HEK293T (cell line): ENCODE measurements at regions not wholly inside any gene's neighbourhood (a gene's known extent, or its start where the extent isn't known, plus 50 kb on each side); places are given as distances from the start of the nearest gene placed in this dataset.

Source experiments
- CTCF ChIA-PET: fragments of 350-600 bp; formaldehyde crosslinking; extraction: SDS; loops from one replicate; lab custom pipeline; 2021; ENCODE audit warnings: antibody characterized with exemption, inconsistent platforms; lab: Yijun Ruan, JAX
- POLR2A ChIA-PET: fragments of 350-600 bp; formaldehyde crosslinking; extraction: SDS; loops from one replicate; lab custom pipeline; 2020; ENCODE audit warnings: antibody characterized with exemption, inconsistent platforms; lab: Yijun Ruan, JAX
- DNase-seq: peaks from one replicate; pipeline ENCODE4 v3.0.0; 2012; ENCODE audit warnings: mixed read lengths; ENCODE audit errors: extremely low spot score
- ARNT ChIP-seq: fragments of 450-650 bp; IDR thresholded peaks from 2 replicates; pipeline ENCODE4 v1.6.1; 2017; ENCODE audit warnings: mild to moderate bottlenecking
- BHLHE40 ChIP-seq: fragments of 450-650 bp; IDR thresholded peaks from 2 replicates; pipeline ENCODE4 v1.6.1; 2016; ENCODE audit warnings: mild to moderate bottlenecking, moderate library complexity, borderline replicate concordance
- CTBP1 ChIP-seq: fragments of 450-650 bp; IDR thresholded peaks from 2 replicates; pipeline ENCODE4 v1.6.1; 2016; ENCODE audit warnings: borderline replicate concordance
- ELF4 ChIP-seq: fragments of 450-650 bp; IDR thresholded peaks from 2 replicates; pipeline ENCODE4 v1.6.1; 2017; ENCODE audit warnings: antibody characterized with exemption
- FOXA1 ChIP-seq: fragments of 450-650 bp; IDR thresholded peaks from 2 replicates; pipeline ENCODE4 v1.6.1; 2016; ENCODE audit warnings: mild to moderate bottlenecking
- FOXK2 ChIP-seq: fragments of 450-650 bp; IDR thresholded peaks from 2 replicates; pipeline ENCODE4 v1.6.1; 2016; ENCODE audit warnings: mild to moderate bottlenecking
- FOXM1 ChIP-seq: fragments of 450-650 bp; IDR thresholded peaks from 2 replicates; pipeline ENCODE4 v1.6.1; 2017; ENCODE audit warnings: mild to moderate bottlenecking, borderline replicate concordance
- HDGF ChIP-seq: fragments of 450-650 bp; IDR thresholded peaks from 2 replicates; pipeline ENCODE4 v1.6.1; 2017; ENCODE audit warnings: antibody characterized with exemption, borderline replicate concordance
- L3MBTL2 ChIP-seq: fragments of 450-650 bp; conservative IDR thresholded peaks from 2 replicates; pipeline ENCODE4 v1.6.1; 2016; ENCODE audit warnings: mild to moderate bottlenecking
- LEF1 ChIP-seq: fragments of 450-650 bp; IDR thresholded peaks from 2 replicates; pipeline ENCODE4 v1.6.1; 2017; ENCODE audit warnings: mild to moderate bottlenecking, borderline replicate concordance
- NFRKB ChIP-seq: fragments of 450-650 bp; IDR thresholded peaks from 2 replicates; pipeline ENCODE4 v1.6.1; 2016; ENCODE audit warnings: mild to moderate bottlenecking, moderate library complexity
- SP1 ChIP-seq: fragments of 450-650 bp; IDR thresholded peaks from 2 replicates; pipeline ENCODE4 v1.6.1; 2017
- SUZ12 ChIP-seq: fragments of 450-650 bp; IDR thresholded peaks from 2 replicates; pipeline ENCODE4 v1.6.1; 2016; ENCODE audit warnings: mild to moderate bottlenecking
- TARDBP ChIP-seq: fragments of 450-650 bp; IDR thresholded peaks from 2 replicates; pipeline ENCODE4 v1.6.1; 2016
- ZNF384 ChIP-seq: fragments of 450-650 bp; IDR thresholded peaks from 2 replicates; pipeline ENCODE4 v1.6.1; 2016
- TF ChIP-seq, protein P1 (sequence below): fragments of 450-650 bp; IDR thresholded peaks from 2 replicates; pipeline ENCODE4 v1.6.1; 2016

DNA sequence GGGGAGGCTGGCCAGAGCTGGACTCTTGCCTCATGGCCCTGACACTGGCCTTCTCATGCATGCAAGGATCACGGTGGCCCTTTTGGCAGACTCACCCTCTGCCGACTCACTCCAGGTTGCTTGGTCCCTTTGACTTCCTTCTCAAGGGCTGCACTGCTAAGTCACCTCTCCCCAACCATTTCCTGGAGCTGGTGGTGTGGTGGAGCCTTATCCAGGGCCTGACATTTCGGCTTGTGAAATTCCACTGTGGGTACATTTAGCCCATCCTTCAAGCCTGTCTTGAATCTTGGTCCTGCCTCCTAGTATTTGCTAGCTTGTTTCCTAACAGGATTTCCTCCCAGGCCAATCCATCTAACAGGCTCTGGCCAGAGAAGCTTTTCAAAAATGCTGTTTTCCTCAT is 52.6 kb upstream of the JUN start:
- POLR2A ChIA-PET: no interaction called here
- TF ChIP-seq CTBP1: no peak
- no peak for TF ChIP-seq HDGF
- no peak for TF ChIP-seq FOXM1
- TF ChIP-seq ARNT: no peak
- TF ChIP-seq FOXK2: no peak
- TF ChIP-seq SUZ12: no peak
- TF ChIP-seq TARDBP: no peak
- TF ChIP-seq, protein P1, sequence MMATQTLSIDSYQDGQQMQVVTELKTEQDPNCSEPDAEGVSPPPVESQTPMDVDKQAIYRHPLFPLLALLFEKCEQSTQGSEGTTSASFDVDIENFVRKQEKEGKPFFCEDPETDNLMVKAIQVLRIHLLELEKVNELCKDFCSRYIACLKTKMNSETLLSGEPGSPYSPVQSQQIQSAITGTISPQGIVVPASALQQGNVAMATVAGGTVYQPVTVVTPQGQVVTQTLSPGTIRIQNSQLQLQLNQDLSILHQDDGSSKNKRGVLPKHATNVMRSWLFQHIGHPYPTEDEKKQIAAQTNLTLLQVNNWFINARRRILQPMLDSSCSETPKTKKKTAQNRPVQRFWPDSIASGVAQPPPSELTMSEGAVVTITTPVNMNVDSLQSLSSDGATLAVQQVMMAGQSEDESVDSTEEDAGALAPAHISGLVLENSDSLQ: no peak
- no peak for TF ChIP-seq LEF1
- TF ChIP-seq FOXA1: no peak
- no peak for TF ChIP-seq ELF4
- TF ChIP-seq ZNF384: no peak
- TF ChIP-seq NFRKB: no peak
- TF ChIP-seq L3MBTL2: no peak
- DNase-seq: no peak
- CTCF ChIA-PET: no interaction called here

DNA sequence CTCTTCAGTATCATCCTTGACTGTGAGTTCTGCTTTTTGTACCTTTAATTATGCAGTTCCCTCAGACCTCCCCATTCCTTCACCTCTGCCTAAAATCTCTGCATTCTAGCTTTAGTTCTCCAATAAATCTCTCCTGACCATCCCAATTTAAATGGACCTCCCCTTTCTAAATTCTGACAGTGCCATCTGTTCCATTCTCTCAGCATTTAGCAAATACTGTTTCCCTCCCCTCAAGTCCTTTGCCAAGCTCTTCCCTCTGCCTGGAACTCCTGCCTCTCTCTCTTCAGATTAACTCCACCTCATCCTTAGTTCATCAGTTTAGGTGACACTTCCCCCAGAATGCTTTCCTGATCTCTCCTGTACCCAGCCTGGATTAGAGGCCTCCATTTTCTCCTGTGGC is 54.0 kb upstream of the JUN start:
- TF ChIP-seq NFRKB (no peak), SUZ12 (no peak), SP1 (no peak), FOXM1 (no peak), ZNF384 (no peak), TARDBP (no peak), L3MBTL2 (no peak), HDGF (no peak), FOXA1 (no peak), BHLHE40 (no peak), ELF4 (no peak), ARNT (no peak), FOXK2 (no peak), CTBP1 (no peak)
- POLR2A ChIA-PET: interaction anchor here (1.5 kb wide), 1 partner anchor 54 kb away, joined by 5 read pairs; the partner anchor contains the start of gene JUN
- DNase-seq: no peak
- CTCF ChIA-PET: no interaction called here

DNA sequence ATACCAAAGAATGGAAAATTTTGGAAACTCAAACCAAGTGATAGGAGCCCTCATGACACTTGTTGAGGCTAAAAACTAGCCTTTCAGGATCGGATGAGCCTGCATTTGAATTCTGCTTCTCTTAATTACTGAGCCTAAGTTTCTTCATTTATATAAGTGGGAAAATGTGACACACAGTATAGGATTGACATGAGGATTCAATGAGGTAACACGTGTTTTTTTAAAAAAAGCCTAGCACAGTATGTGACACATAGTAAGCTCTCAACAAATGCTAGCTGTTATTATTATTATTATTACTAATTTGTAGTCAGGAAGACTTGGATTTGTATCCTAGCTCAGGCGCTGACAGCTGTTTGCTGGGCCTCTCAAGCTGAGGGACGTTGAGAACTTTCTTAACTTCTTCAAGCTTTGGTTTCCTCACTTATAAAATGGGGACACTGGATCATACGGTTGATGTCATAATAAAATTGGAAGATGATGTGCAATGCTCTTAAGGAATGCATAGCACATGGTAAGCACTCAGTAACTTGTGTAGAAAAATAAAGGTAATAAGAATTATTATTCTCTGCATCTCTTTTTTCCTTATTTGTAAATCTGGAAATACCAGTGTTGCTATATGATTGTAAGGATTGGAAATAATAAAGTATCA is 55.4 kb upstream of the JUN start:
- no peak for DNase-seq
- CTCF ChIA-PET: no interaction called here
- POLR2A ChIA-PET: interaction anchor here (1.5 kb wide), 1 partner anchor 55 kb away, joined by 5 read pairs; the partner anchor contains the start of gene JUN
- TF ChIP-seq, protein P1: no peak
- TF ChIP-seq LEF1 (no peak), FOXA1 (no peak), ARNT (no peak), SUZ12 (no peak), ELF4 (no peak), HDGF (no peak), SP1 (no peak), NFRKB (no peak), FOXM1 (no peak), TARDBP (no peak), CTBP1 (no peak), BHLHE40 (no peak), ZNF384 (no peak)

DNA sequence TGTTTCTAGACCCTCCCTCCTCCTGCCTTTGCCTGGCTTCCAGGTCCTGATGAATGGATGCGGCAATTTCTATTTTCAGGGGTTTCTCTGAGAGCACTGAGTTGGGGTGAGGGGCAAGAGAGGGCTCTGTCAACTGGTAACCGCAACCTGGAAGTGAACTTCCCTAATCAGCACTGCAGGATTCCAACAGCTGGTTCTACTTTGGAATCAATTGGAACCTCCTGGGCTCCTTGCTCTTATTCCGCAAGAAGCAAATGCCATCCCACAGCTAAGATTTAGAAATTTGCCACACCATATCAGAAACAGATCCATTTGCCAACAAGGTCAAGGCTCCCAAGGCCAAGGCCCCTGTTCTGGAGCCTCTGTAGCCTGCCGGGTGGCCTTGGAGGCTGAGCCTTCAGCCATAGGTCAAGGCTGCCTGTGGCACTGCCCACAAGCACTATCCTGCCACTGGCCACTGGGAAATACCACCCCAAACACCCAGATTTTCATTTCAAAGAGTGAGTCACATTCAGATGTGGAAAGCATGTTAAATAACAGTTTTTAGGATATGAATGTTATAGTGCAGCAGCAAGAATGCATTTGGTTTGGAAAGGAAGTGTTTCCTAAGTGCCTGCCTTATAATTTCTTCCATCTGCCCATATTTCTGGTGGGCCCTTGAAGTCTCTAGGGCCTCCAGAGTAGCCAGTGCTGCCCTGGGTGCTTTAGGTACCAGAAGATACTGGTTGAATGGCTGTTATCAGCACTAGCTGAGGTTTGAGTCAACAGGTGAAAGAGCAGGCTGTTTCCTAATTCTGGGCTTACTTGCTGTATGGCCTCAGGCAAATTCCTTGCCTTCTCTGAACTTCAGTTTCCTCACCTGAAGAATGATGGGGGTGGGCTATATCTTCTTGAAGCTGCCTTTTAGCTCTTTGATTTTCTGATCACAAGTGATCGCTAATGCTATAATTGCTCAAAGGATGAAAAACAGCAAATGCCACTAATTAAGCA is 56.3 kb upstream of the JUN start:
- DNase-seq: no peak
- CTCF ChIA-PET: no interaction called here
- TF ChIP-seq SUZ12 (no peak), CTBP1 (no peak), SP1 (no peak), NFRKB (no peak), ARNT (no peak), ELF4 (no peak), TARDBP (no peak), FOXA1 (no peak), FOXM1 (no peak), FOXK2 (no peak), HDGF (no peak), LEF1 (no peak)
- TF ChIP-seq, protein P1: no peak
- POLR2A ChIA-PET: no interaction called here

DNA sequence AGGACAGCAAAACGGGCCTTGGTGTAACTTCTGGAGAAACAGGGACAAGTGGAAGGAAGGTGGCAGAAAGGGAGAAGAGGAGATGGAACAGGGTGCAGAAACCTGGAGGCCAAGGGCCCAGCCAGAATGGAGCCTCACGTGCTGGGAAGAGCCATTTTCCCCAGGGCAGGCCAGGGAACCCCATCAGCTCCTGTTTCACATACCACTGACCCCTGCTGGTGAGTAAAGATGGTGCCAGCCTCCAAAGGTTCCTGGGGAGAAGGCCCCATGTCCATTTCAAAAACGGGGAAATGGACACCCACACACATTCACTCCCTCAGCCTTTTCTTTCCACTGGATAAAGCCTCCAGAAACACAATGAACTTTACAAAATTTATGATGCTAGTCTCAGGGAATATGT is 57.6 kb upstream of the JUN start:
- TF ChIP-seq FOXK2 (no peak), ZNF384 (no peak), FOXM1 (no peak), ARNT (no peak), TARDBP (no peak), SP1 (no peak), CTBP1 (no peak), SUZ12 (no peak), NFRKB (no peak), BHLHE40 (no peak), L3MBTL2 (no peak), HDGF (no peak), FOXA1 (no peak), LEF1 (no peak)
- TF ChIP-seq, protein P1: no peak
- CTCF ChIA-PET: interaction anchor here (0.6 kb wide), 1 partner anchor 13 kb away, joined by 3 read pairs; no protein-coding TSS in a partner anchor
- POLR2A ChIA-PET: no interaction called here
- DNase-seq: peak; percentile 53
